D721Med (cell line): ENCODE measurements at regions not wholly inside any gene's neighbourhood (a gene's known extent, or its start where the extent isn't known, plus 50 kb on each side); places are given as distances from the start of the nearest gene placed in this dataset.

Experiments used
- DNase-seq: peaks from one replicate; pipeline ENCODE4 v3.0.0; 2011; ENCODE audit warnings: low spot score; ENCODE audit not compliant: insufficient read length
- FAIRE-seq: peaks from 2 replicates; lab custom pipeline; 2011; peaks lifted over from hg19 to GRCh38; lab: Jason Lieb, UNC
- TF ChIP-seq, protein P1 (sequence below): IDR thresholded peaks from 2 replicates; pipeline ENCODE4 v1.5.1; 2012; ENCODE audit warnings: mild to moderate bottlenecking, control low read depth; ENCODE audit not compliant: insufficient read depth; ENCODE audit errors: missing control alignments

DNA sequence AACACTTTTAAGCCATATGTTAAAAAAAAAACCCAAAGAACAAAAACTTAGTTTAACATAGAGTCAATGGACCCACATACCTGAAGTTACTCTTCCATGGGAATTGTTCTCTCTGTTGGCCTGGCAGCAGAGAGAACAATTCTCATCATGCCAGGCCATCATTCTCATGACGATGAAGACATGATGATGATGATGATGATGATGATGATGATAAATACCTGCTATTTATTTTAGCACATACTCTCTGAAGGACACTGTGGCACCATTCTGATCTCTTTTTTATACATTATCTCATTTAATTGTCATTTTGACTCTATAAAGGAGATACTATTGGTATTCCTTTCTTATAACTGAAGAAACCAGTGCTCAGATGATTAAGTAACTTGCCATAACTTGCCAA, 366.9 kb downstream of the MFSD1 start:
- no peak for FAIRE-seq
- TF ChIP-seq, protein P1, sequence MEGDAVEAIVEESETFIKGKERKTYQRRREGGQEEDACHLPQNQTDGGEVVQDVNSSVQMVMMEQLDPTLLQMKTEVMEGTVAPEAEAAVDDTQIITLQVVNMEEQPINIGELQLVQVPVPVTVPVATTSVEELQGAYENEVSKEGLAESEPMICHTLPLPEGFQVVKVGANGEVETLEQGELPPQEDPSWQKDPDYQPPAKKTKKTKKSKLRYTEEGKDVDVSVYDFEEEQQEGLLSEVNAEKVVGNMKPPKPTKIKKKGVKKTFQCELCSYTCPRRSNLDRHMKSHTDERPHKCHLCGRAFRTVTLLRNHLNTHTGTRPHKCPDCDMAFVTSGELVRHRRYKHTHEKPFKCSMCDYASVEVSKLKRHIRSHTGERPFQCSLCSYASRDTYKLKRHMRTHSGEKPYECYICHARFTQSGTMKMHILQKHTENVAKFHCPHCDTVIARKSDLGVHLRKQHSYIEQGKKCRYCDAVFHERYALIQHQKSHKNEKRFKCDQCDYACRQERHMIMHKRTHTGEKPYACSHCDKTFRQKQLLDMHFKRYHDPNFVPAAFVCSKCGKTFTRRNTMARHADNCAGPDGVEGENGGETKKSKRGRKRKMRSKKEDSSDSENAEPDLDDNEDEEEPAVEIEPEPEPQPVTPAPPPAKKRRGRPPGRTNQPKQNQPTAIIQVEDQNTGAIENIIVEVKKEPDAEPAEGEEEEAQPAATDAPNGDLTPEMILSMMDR, result no peak
- DNase-seq, result no peak

DNA sequence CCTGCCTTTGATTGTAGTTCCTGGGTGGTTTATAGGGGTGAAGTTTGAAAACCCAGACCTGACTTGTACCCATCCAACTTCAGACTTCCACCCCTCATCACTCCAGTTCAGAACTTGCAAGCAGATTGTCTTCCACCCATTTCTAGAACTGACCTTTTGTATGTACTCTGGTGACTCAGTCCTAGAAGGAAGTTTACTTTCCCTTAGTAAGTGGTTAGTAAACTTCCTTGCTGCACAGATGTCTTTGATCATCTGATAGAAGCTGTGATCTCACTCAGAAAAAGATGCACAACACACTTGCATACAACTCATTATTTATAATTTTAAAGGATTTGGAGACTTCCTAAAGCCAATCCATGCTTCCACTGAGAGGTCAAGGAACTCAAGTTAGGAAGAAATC, 368.0 kb downstream of the MFSD1 start:
- no peak for FAIRE-seq
- TF ChIP-seq, protein P1, result no peak
- DNase-seq, result no peak

DNA sequence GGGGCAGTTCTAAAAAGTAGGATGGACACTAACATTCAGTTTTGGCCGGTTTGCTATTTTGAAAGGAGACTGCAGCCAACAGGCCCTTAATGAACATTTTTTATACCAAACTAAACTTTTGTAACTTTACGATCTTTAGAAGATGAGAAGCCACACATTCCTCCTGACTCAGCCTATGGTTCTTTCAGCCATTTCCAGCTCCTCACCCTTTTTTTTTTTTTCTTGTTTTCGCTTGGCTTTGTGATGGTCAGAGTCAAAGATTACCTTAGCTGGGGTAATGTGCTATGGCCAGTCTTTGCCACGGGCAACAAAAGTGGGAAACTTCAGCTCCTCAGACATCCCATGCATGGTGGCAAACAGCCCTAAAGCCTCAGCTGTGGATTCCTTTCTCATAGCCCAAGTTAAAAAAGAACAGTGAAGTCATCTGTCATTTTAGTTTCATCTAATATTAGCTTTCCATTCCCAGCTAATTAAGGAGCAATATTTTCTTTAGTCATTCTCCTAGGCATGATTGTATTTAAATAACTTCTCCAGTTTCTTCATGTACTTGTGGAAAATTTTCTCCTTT, 368.7 kb downstream of the MFSD1 start:
- DNase-seq, result no peak
- TF ChIP-seq, protein P1, result no peak
- FAIRE-seq, result no peak

DNA sequence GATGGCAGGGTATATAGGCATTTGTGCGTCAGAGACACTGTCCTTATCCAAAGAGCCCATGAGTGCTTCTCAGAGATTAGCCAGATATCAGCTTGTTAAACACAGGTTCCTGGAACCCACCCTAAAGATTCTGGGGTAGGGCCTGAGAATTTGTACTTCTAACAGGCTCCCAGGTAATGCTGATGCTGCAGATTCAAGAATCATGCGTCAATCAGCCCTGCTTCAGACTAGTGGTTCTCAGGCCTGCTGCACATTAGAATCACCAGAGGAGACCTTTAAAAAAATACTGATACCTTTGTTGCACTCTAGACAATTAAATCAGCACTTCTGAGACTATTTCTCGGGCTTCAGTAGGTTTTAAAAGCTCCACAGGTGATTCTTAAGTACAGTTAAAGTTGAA, 369.5 kb downstream of the MFSD1 start:
- DNase-seq (no peak), FAIRE-seq (no peak)
- TF ChIP-seq, protein P1, result no peak

DNA sequence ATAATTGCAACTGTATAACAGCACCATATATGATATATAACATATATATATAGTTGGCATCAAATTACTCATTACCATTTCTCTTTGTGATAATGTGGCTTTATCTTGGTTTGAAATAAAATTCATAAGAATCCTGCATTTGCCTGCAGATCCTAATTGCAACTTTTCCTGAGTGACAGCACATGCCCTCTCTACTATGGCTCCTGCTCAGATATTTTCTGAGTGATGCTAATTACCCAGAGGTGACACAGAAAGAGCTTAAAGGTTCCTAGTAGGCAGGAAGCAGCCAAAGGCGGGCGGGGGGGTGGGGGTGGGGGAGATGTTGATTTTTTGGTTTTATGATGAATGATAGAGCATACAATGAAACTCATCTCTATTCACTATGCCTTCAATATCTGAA, 370.6 kb downstream of the MFSD1 start:
- TF ChIP-seq, protein P1, result no peak
- DNase-seq (no peak), FAIRE-seq (no peak)

DNA sequence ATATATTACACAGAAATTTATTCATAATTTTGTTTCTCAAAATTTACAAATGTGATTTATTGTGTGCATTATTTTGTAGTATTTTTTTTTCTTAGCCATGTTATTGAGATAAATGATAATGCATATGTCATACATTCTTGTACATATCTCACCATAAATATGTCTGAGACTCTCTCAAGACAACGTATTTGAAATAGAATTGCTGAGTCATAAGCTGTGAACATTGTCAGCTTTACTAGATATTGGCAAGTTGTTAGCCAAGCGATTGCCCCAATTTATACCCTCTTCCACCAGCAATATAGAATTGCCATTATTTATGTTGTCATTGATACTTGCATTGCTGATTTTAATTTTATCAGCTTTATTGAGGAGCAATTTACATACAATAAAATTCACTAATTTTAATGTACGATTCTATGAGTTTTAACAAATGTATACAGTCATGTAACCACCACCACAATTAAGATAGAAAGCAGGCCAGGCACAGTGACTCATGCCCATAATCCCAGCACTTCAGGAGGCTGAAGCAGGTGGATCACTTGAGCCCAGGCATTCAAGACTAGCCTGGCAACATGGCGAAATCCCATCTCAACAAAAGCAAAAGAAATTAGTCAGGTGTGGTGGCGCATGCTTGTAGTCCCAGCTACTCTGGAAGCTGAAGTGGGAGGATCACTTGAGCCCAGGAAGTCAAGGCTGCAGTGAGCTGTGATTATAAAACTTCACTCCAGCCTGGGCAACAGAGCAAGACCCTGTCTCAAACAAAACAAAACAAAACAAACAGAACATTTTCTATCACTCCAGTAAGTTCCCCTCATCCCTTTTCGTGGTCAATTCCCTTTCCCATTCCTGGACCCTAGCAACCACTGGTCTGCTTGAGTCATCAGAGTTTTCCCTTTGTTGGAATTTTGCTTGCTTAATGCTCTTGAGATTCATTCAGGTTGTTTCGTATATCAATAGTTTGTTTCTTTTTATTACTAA, 373.1 kb downstream of the MFSD1 start:
- no peak for DNase-seq
- TF ChIP-seq, protein P1, result no peak
- FAIRE-seq, result no peak
